Mucosa of descending colon (tissue), 3 donors: ENCODE measurements at regions not wholly inside any gene's neighbourhood (a gene's known extent, or its start where the extent isn't known, plus 50 kb on each side); places are given as distances from the start of the nearest gene placed in this dataset.

Source experiments
- ATAC-seq: fragments of 200-7000 bp; cut with Tn5 transposase; one replicate; pipeline ENCODE4 v1.9.1; 2020; ENCODE audit warnings: mild to moderate bottlenecking, moderate library complexity
- DNase-seq, 3 donors: peaks; one replicate each; pipeline ENCODE4 v3.0.0-alpha.2; 2020
- H3K36me3 ChIP-seq: fragments of 200-600 bp; one replicate; pipeline ENCODE4 v1.8.0; 2021; ENCODE audit warnings: low read depth, mild to moderate bottlenecking
- H3K4me1 ChIP-seq: fragments of 200-600 bp; one replicate; pipeline ENCODE4 v1.8.0; 2021; ENCODE audit warnings: low read depth, mild to moderate bottlenecking
- H3K4me3 ChIP-seq: fragments of 200-600 bp; one replicate; pipeline ENCODE4 v1.8.0; 2021; ENCODE audit warnings: mild to moderate bottlenecking
- H3K9me3 ChIP-seq: fragments of 200-600 bp; one replicate; pipeline ENCODE4 v1.8.0; 2021; ENCODE audit warnings: mild to moderate bottlenecking
- CTCF ChIP-seq: fragments of 200-600 bp; IDR thresholded peaks from one replicate; pipeline ENCODE4 v1.8.0; 2022; ENCODE audit warnings: antibody characterized with exemption, mild to moderate bottlenecking
- intact Hi-C, 2 donors: fragments of 100-400 bp; cut with DNase I in 1 of 2; cut with micrococcal nuclease in 1 of 2; formaldehyde crosslinking; loops; one replicate each; pipeline versions ENCODE4 v1.11.0 to v1.11.1; 2022; cut with DNase I, micrococcal nuclease
- donor health status: DM: no; HTN: no; CAD: no; lungs with moderate emphysema.
- donor health status: DM: no; HTN: no; CAD: no.
- donor health status: DM: no; HTN: yes; CAD: no.

DNA sequence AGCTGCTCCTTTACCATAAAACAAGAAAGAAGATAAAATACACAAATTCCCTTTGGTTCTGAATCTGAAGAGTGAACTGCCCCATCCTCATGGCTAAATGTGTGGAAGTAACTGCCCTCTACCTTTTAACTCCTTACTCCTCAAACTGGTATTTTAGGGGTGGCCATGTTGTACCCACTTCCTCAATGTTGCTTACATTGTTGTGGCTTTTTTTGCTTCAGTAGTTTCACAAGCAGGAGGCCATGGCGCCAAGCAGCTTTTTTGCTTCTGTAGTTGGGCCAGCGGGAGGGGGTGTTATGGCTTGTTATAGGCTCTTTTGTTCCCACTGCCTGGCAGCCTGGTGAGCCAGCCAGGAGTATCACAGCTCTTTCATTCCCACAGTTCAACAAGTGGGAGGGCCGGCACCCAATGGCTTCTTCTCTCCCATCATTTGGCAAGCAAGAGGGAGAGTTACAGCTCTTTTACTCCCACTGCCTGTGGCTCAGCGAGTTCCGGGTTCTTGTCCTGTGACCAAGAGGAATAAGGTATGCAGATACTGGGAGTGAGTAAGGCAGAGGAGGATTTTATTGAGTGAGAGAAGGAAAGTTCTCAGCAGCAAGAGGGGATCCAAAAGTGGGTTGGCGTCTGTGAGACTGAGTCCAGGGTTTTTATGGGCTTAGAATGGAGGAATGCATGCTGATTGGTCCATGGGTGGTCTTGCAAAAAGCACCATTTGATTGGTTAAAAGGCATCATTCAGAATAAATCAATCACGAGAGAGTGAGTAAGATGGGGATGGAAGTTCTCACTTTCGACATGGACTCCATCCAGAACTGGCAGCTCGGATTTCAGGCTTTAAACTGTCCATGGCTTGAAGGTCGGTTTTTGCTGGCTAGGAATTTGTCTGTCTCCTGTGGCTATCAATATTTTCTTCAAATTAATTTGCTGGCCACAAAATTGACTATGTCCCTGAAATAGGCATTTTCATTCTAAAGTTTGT lies 429.6 kb downstream of the HLX start:
- DNase-seq, result no peak
- no peak for TF ChIP-seq CTCF
- H3K36me3 ChIP-seq, result no peaks in the 10 kb centered on the region
- intact Hi-C loops, result no loop called here
- no peak overlapping the region for H3K4me3 ChIP-seq
- ATAC-seq, result no peak
- no peaks in the 10 kb centered on the region for H3K4me1 ChIP-seq
- H3K9me3 ChIP-seq, result no peaks in the 10 kb centered on the region

DNA sequence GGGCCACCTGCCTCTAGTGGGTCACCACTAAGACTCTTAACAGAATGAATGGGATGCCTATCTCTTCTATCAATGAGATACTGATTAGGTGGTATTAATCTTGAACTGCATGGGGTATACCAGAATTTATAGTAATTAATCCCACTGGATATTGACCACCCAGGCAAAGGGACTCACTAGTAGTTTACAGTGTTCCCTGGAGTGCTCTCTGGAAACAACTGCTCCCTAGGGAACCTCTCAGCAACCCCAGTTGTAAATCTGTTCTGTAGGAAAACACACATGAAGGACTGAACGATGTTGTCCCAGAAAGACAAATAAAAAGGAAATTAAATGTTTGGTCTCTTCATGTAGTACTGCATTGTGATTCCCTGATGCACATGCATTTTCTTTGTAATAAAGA lies 430.5 kb downstream of the HLX start:
- intact Hi-C loops, result no loop called here
- ATAC-seq (no peak), DNase-seq (no peak)
- Histone ChIP-seq H3K9me3 (no peaks in the 10 kb centered on the region), H3K36me3 (no peaks in the 10 kb centered on the region), H3K4me1 (no peaks in the 10 kb centered on the region), H3K4me3 (no peak overlapping the region)
- TF ChIP-seq CTCF, result no peak

- intact Hi-C loops, result no loop called here
- no peak overlapping the region for H3K4me3 ChIP-seq
- no peak for ATAC-seq
- H3K9me3 ChIP-seq, result no peaks in the 10 kb centered on the region
- no peak for TF ChIP-seq CTCF
- no peaks in the 10 kb centered on the region for H3K36me3 ChIP-seq
- DNase-seq, result no peak
- H3K4me1 ChIP-seq, result no peaks in the 10 kb centered on the region
These were observed 430.9 kb downstream of the HLX start for GRCh38 chr1:221310180-221310579.

GRCh38 chr1:221315330-221315729 lies 426.6 kb downstream of the DUSP10 start:
- no peaks in the 10 kb centered on the region for H3K4me1 ChIP-seq
- ATAC-seq, result no peak
- no peak for DNase-seq
- no peak overlapping the region for H3K4me3 ChIP-seq
- H3K9me3 ChIP-seq, result no peaks in the 10 kb centered on the region
- no peak for TF ChIP-seq CTCF
- intact Hi-C loops, result no loop called here
- H3K36me3 ChIP-seq, result no peaks in the 10 kb centered on the region

- intact Hi-C loops, result no loop called here
- ATAC-seq (no peak), DNase-seq (no peak)
- Histone ChIP-seq H3K9me3 (no peaks in the 10 kb centered on the region), H3K4me3 (no peak overlapping the region), H3K36me3 (no peaks in the 10 kb centered on the region), H3K4me1 (no peaks in the 10 kb centered on the region)
- TF ChIP-seq CTCF, result no peak
These were observed 425.3 kb downstream of the DUSP10 start for GRCh38 chr1:221316491-221317056.
